ENCODE measurements at regions not wholly inside any gene's neighbourhood (a gene's known extent, or its start where the extent isn't known, plus 50 kb on each side); places are given as distances from the start of the nearest gene placed in this dataset.

- no peak for TF ChIP-seq EZH2 (IDR thresholded peaks at IDR 0.05)
- TF ChIP-seq CTCF (IDR thresholded peaks at IDR 0.05), result no peak
- TF ChIP-seq EZH2phosphoT487 (IDR thresholded peaks at IDR 0.05), result no peak
Measured at GRCh38 chr5:82594097-82594496, 315.9 kb upstream of the RPS23 start.
